SK-N-MC (cell line): ENCODE measurements at regions not wholly inside any gene's neighbourhood (a gene's known extent, or its start where the extent isn't known, plus 50 kb on each side); places are given as distances from the start of the nearest gene placed in this dataset.

Source experiments
- EZH2 ChIP-seq: fragments of 200-600 bp; sonication (generic); IDR thresholded peaks from one replicate; pipeline ENCODE4 v1.6.1; 2017; ENCODE audit warnings: antibody characterized with exemption
- FOXP2 ChIP-seq: optimal IDR thresholded peaks from 2 replicates; pipeline ENCODE3; 2011; ENCODE audit warnings: mild to moderate bottlenecking, moderate library complexity; ENCODE audit not compliant: insufficient read depth; ENCODE audit errors: extremely low read length, control extremely low read depth
- POLR2AphosphoS5 ChIP-seq: IDR thresholded peaks from 2 replicates; pipeline ENCODE4 v1.6.1; 2012; ENCODE audit warnings: mild to moderate bottlenecking, low read depth, low read length, borderline replicate concordance

DNA sequence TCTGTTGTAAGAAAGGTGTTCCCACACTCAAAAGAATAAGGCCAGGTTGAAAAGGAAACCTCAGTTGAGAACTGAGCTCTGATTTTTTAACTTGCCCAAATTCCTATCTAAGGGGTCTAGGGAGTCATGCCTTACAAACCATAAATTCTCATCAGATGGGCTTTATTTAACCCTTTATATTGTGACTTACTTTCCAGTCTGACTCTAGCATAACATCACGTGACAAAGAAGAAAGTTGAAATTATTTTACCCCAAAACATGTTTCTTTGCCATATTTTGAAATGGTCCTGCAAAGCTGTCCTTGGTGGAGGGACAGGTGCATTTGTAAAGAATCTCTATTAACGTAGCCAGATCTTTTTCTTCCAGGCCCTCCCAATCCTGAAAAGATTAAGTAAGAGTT is 411.7 kb downstream of the GALC start:
- TF ChIP-seq EZH2: no peak
- TF ChIP-seq POLR2AphosphoS5: no peak
- TF ChIP-seq FOXP2: no peak
